Activated naive CD8-positive, alpha-beta T cell treated with anti-CD3 and anti-CD28 coated beads for 36 hours (primary cell): ENCODE measurements at regions not wholly inside any gene's neighbourhood (a gene's known extent, or its start where the extent isn't known, plus 50 kb on each side); places are given as distances from the start of the nearest gene placed in this dataset.
A peak's percentile ranks its signal among the peaks of the same experiment; 100 is the strongest.
"Not testable (repeated sequence)": the region's sequence is repeated elsewhere in the genome, so short reads cannot be mapped to it uniquely, and the experiment has no call there.

Source experiments
- DNase-seq: peaks from one replicate; pipeline ENCODE4 v3.0.0; 2021
- H3K27ac Mint-ChIP-seq: one replicate; pipeline ENCODE4 v1.8.0; 2022; ENCODE audit warnings: mild to moderate bottlenecking, moderate library complexity, mixed read lengths
- H3K27me3 Mint-ChIP-seq: one replicate; pipeline ENCODE4 v1.8.0; 2022; ENCODE audit warnings: mild to moderate bottlenecking, mixed read lengths
- H3K36me3 Mint-ChIP-seq: one replicate; pipeline ENCODE4 v1.8.0; 2021; ENCODE audit warnings: mild to moderate bottlenecking, mixed read lengths
- H3K4me1 Mint-ChIP-seq: one replicate; pipeline ENCODE4 v1.8.0; 2021; ENCODE audit warnings: mixed read lengths
- H3K4me3 Mint-ChIP-seq: one replicate; pipeline ENCODE4 v1.8.0; 2022; ENCODE audit warnings: mild to moderate bottlenecking, moderate library complexity, mixed read lengths
- H3K9me3 Mint-ChIP-seq: one replicate; pipeline ENCODE4 v1.8.0; 2022; ENCODE audit warnings: mixed read lengths

- H3K27me3 Mint-ChIP-seq, DNase-seq, H3K27ac Mint-ChIP-seq, H3K4me3 Mint-ChIP-seq, H3K9me3 Mint-ChIP-seq, H3K36me3 Mint-ChIP-seq: not testable (repeated sequence)
- H3K4me1 Mint-ChIP-seq = peaks cover 32% of the 10 kb centered on the region
These were observed 112.2 kb downstream of the TNFAIP3 start for GRCh38 chr6:137979263-137979662.

GRCh38 chr6:137980777-137981176, 113.7 kb downstream of the TNFAIP3 start:
- no peak overlapping the region for H3K27ac Mint-ChIP-seq
- no peaks in the 10 kb centered on the region for H3K9me3 Mint-ChIP-seq
- H3K36me3 Mint-ChIP-seq = no peaks in the 10 kb centered on the region
- no peak for DNase-seq
- H3K4me3 Mint-ChIP-seq = no peak overlapping the region
- no peaks in the 10 kb centered on the region for H3K27me3 Mint-ChIP-seq
- peaks cover 19% of the 10 kb centered on the region for H3K4me1 Mint-ChIP-seq

GRCh38 chr6:137981758-137982157, 114.7 kb downstream of the TNFAIP3 start:
- peaks cover 10% of the 10 kb centered on the region for H3K4me1 Mint-ChIP-seq
- no peaks in the 10 kb centered on the region for H3K9me3 Mint-ChIP-seq
- no peaks in the 10 kb centered on the region for H3K36me3 Mint-ChIP-seq
- H3K27ac Mint-ChIP-seq = no peak overlapping the region
- peaks cover 2% of the 10 kb centered on the region for H3K27me3 Mint-ChIP-seq
- no peak for DNase-seq
- no peak overlapping the region for H3K4me3 Mint-ChIP-seq

- Mint-ChIP-seq H3K27ac (no peak overlapping the region), H3K36me3 (no peaks in the 10 kb centered on the region), H3K9me3 (no peaks in the 10 kb centered on the region), H3K4me3 (no peak overlapping the region), H3K27me3 (peaks cover 4% of the 10 kb centered on the region), H3K4me1 (peaks cover 8% of the 10 kb centered on the region)
- no peak for DNase-seq
These were observed 115.5 kb downstream of the TNFAIP3 start for GRCh38 chr6:137982418-137983189.

GRCh38 chr6:137983269-137983668, 116.2 kb downstream of the TNFAIP3 start:
- H3K4me1 Mint-ChIP-seq = peaks cover 4% of the 10 kb centered on the region
- no peak overlapping the region for H3K27ac Mint-ChIP-seq
- peaks cover 4% of the 10 kb centered on the region for H3K27me3 Mint-ChIP-seq
- no peak overlapping the region for H3K4me3 Mint-ChIP-seq
- no peak for DNase-seq
- H3K36me3 Mint-ChIP-seq = no peaks in the 10 kb centered on the region
- no peaks in the 10 kb centered on the region for H3K9me3 Mint-ChIP-seq

- peaks cover 17% of the 10 kb centered on the region for H3K27me3 Mint-ChIP-seq
- DNase-seq = no peak
- H3K9me3 Mint-ChIP-seq = no peaks in the 10 kb centered on the region
- no peaks in the 10 kb centered on the region for H3K4me1 Mint-ChIP-seq
- no peak overlapping the region for H3K27ac Mint-ChIP-seq
- H3K4me3 Mint-ChIP-seq = no peak overlapping the region
- H3K36me3 Mint-ChIP-seq = no peaks in the 10 kb centered on the region
These were observed 117.6 kb downstream of the PERP start for GRCh38 chr6:137989664-137990063.

- Mint-ChIP-seq H3K27me3 (peaks cover 9% of the 10 kb centered on the region), H3K36me3 (peaks cover 3% of the 10 kb centered on the region), H3K27ac (no peak overlapping the region), H3K4me1 (peaks cover 4% of the 10 kb centered on the region), H3K4me3 (no peak overlapping the region), H3K9me3 (peaks cover 7% of the 10 kb centered on the region)
- DNase-seq = no peak
These were observed 111.8 kb downstream of the PERP start for GRCh38 chr6:137995371-137995770.

- H3K4me1 Mint-ChIP-seq = peaks cover 7% of the 10 kb centered on the region
These were observed 108.7 kb downstream of the PERP start for GRCh38 chr6:137998461-137999019.

GRCh38 chr6:137999815-138000214, 107.4 kb downstream of the PERP start:
- Mint-ChIP-seq H3K4me1 (peaks cover 7% of the 10 kb centered on the region), H3K27me3 (peaks cover 12% of the 10 kb centered on the region), H3K4me3 (no peak overlapping the region), H3K36me3 (peaks cover 3% of the 10 kb centered on the region), H3K9me3 (peaks cover 7% of the 10 kb centered on the region), H3K27ac (no peak overlapping the region)
- no peak for DNase-seq

More at GRCh38 chr6:137998461-137999019, 108.7 kb downstream of the PERP start:
- H3K27me3 Mint-ChIP-seq = peaks cover 12% of the 10 kb centered on the region
- peaks cover 3% of the 10 kb centered on the region for H3K36me3 Mint-ChIP-seq
- DNase-seq = no peak
- no peak overlapping the region for H3K27ac Mint-ChIP-seq
- no peak overlapping the region for H3K4me3 Mint-ChIP-seq
- H3K9me3 Mint-ChIP-seq = peaks cover 7% of the 10 kb centered on the region

- DNase-seq = no peak
- peaks cover 3% of the 10 kb centered on the region for H3K36me3 Mint-ChIP-seq
- H3K9me3 Mint-ChIP-seq = peaks cover 7% of the 10 kb centered on the region
- no peak overlapping the region for H3K27ac Mint-ChIP-seq
- no peak overlapping the region for H3K4me3 Mint-ChIP-seq
- H3K27me3 Mint-ChIP-seq = peaks cover 12% of the 10 kb centered on the region
- peaks cover 11% of the 10 kb centered on the region for H3K4me1 Mint-ChIP-seq
These were observed 106.3 kb downstream of the PERP start for GRCh38 chr6:138000941-138001340.

- peaks cover 12% of the 10 kb centered on the region for H3K27me3 Mint-ChIP-seq
- H3K36me3 Mint-ChIP-seq = peaks cover under 1% of the 10 kb centered on the region
- H3K9me3 Mint-ChIP-seq = peaks cover 2% of the 10 kb centered on the region
- DNase-seq = peak; percentile 46
- no peak overlapping the region for H3K27ac Mint-ChIP-seq
- H3K4me3 Mint-ChIP-seq = no peak overlapping the region
- peaks cover 14% of the 10 kb centered on the region for H3K4me1 Mint-ChIP-seq
These were observed 105.4 kb downstream of the PERP start for GRCh38 chr6:138001750-138002349.

- no peaks in the 10 kb centered on the region for H3K36me3 Mint-ChIP-seq
- H3K27ac Mint-ChIP-seq = no peak overlapping the region
- H3K4me3 Mint-ChIP-seq = no peak overlapping the region
- H3K27me3 Mint-ChIP-seq = peaks cover 12% of the 10 kb centered on the region
- H3K4me1 Mint-ChIP-seq = peaks cover 15% of the 10 kb centered on the region
- no peaks in the 10 kb centered on the region for H3K9me3 Mint-ChIP-seq
- DNase-seq = no peak
These were observed 102.6 kb downstream of the PERP start for GRCh38 chr6:138004430-138005287.

- H3K4me1 Mint-ChIP-seq = peaks cover 12% of the 10 kb centered on the region
- no peak for DNase-seq
- H3K27me3 Mint-ChIP-seq = peaks cover 8% of the 10 kb centered on the region
- H3K36me3 Mint-ChIP-seq = no peaks in the 10 kb centered on the region
- H3K27ac Mint-ChIP-seq = no peak overlapping the region
- no peak overlapping the region for H3K4me3 Mint-ChIP-seq
- H3K9me3 Mint-ChIP-seq = no peaks in the 10 kb centered on the region
These were observed 101.4 kb downstream of the PERP start for GRCh38 chr6:138005846-138006245.

- peak; percentile 6 for DNase-seq
- H3K27ac Mint-ChIP-seq = no peak overlapping the region
- H3K36me3 Mint-ChIP-seq = no peaks in the 10 kb centered on the region
- no peaks in the 10 kb centered on the region for H3K9me3 Mint-ChIP-seq
- peaks cover 3% of the 10 kb centered on the region for H3K27me3 Mint-ChIP-seq
- peaks cover 9% of the 10 kb centered on the region for H3K4me1 Mint-ChIP-seq
- no peak overlapping the region for H3K4me3 Mint-ChIP-seq
These were observed 100.2 kb downstream of the PERP start for GRCh38 chr6:138007014-138007472.

- H3K4me1 Mint-ChIP-seq = peaks cover 9% of the 10 kb centered on the region
- no peak overlapping the region for H3K27ac Mint-ChIP-seq
- no peaks in the 10 kb centered on the region for H3K9me3 Mint-ChIP-seq
- no peaks in the 10 kb centered on the region for H3K36me3 Mint-ChIP-seq
- H3K4me3 Mint-ChIP-seq = no peak overlapping the region
- H3K27me3 Mint-ChIP-seq = no peaks in the 10 kb centered on the region
- DNase-seq = no peak
These were observed 98.4 kb downstream of the PERP start for GRCh38 chr6:138008791-138009190.
